HepG2 (cell line): ENCODE measurements at regions not wholly inside any gene's neighbourhood (a gene's known extent, or its start where the extent isn't known, plus 50 kb on each side); places are given as distances from the start of the nearest gene placed in this dataset.

Experiments
- ATAC-seq: fragments of 200-7000 bp; cut with Tn5 transposase; 3 replicates; pipeline ENCODE4 v1.9.1; 2020; ENCODE audit warnings: mild to moderate bottlenecking, moderate library complexity
- BruUV-seq: library from RNA; stranded (reverse); fragments of 400-500 nt; replicated peaks from 2 replicates; lab custom pipeline; 2021; lab: Mats Ljungman, UMichigan
- CTCF ChIA-PET: fragments of 300-600 bp; formaldehyde crosslinking; extraction: SDS; loops from one replicate; lab custom pipeline; 2021; ENCODE audit warnings: low total read pairs, inconsistent platforms, low intra/inter-chr PET ratio; lab: Yijun Ruan, JAX
- POLR2A ChIA-PET: fragments of 350-600 bp; sonication (Branson Sonifier 250); formaldehyde crosslinking; loops from one replicate; lab custom pipeline; 2020; ENCODE audit warnings: antibody characterized with exemption, inconsistent platforms; lab: Yijun Ruan, JAX
- DNase-seq: peaks from one replicate; pipeline ENCODE4 v3.0.0-alpha.2; 2015; ENCODE audit warnings: low spot score
- FAIRE-seq: peaks from 3 replicates; lab custom pipeline; 2011; peaks lifted over from hg19 to GRCh38; lab: Jason Lieb, UNC
- H2AFZ ChIP-seq: one replicate; pipeline ENCODE4 v1.6.1; 2011; ENCODE audit warnings: low read length, inconsistent platforms
- H3K27ac ChIP-seq: fragments of 300-600 bp; 3 replicates; pipeline ENCODE4 v1.8.0; 2011; ENCODE audit warnings: mixed run types, mild to moderate bottlenecking, mixed read lengths, low read length, inconsistent platforms; ENCODE audit not compliant: insufficient read depth; ENCODE audit errors: extremely low read length
- H3K27me3 ChIP-seq, 2 experiments: fragments of 200-600 bp in 1 of 2; 2 replicates in 1 of 2; 3 replicates in 1 of 2; pipeline versions ENCODE4 v1.6.0 to v1.8.0; 2011; ENCODE audit warnings: low read length in 2 of 2, mild to moderate bottlenecking in 2 of 2, moderate library complexity in 2 of 2, inconsistent platforms in 1 of 2; ENCODE audit not compliant: insufficient read depth in 2 of 2, control insufficient read depth in 1 of 2
- H3K36me3 ChIP-seq, 2 experiments: fragments of 200-600 bp in 1 of 2; replicated peaks in 1 of 2; 2 replicates in 1 of 2; 3 replicates in 1 of 2; pipeline versions ENCODE4 v1.5.1 to v1.8.0; 2011; ENCODE audit warnings: low read length in 2 of 2, inconsistent platforms in 1 of 2; ENCODE audit not compliant: insufficient read depth in 2 of 2, control insufficient read depth in 1 of 2
- H3K4me1 ChIP-seq: 2 replicates; pipeline ENCODE4 v1.5.1; 2012; ENCODE audit warnings: low read length, inconsistent platforms; ENCODE audit not compliant: insufficient read depth
- H3K4me2 ChIP-seq: 2 replicates; pipeline ENCODE4 v1.6.0; 2011; ENCODE audit warnings: low read depth, low read length, inconsistent platforms
- H3K4me3 ChIP-seq, 3 experiments: fragments of 200-600 bp in 1 of 3; sonication (generic), shearing (Covaris generic) in 1 of 3; replicated peaks in 1 of 3; 2 replicates each; pipeline ENCODE4 v1.5.1; 2011 to 2016; ENCODE audit warnings: low read length in 3 of 3, inconsistent platforms in 2 of 3, low read depth in 2 of 3, mild to moderate bottlenecking in 2 of 3, control low read depth in 1 of 3, mixed read lengths in 1 of 3; ENCODE audit not compliant: insufficient read depth in 1 of 3
- H3K79me2 ChIP-seq: one replicate; pipeline ENCODE4 v1.6.1; 2011; ENCODE audit warnings: low read length, inconsistent platforms; ENCODE audit not compliant: insufficient read depth
- H3K9ac ChIP-seq: 2 replicates; pipeline ENCODE4 v1.6.0; 2011; ENCODE audit warnings: mild to moderate bottlenecking, low read depth, low read length, inconsistent platforms; ENCODE audit not compliant: insufficient read depth
- H3K9me3 ChIP-seq: 2 replicates; pipeline ENCODE4 v1.5.1; 2012; ENCODE audit warnings: mild to moderate bottlenecking, low read length
- H4K20me1 ChIP-seq: 2 replicates; pipeline ENCODE4 v1.6.0; 2011; ENCODE audit warnings: inconsistent platforms, mild to moderate bottlenecking, low read length, moderate library complexity; ENCODE audit not compliant: insufficient read depth
- AKNA ChIP-seq: sonication (generic); formaldehyde crosslinking; IDR thresholded peaks from 2 replicates; pipeline ENCODE4 v1.4.0; 2020; ENCODE audit warnings: missing genetic modification reagents, borderline replicate concordance
- FOXK1 ChIP-seq: sonication (generic); formaldehyde crosslinking; IDR thresholded peaks from 2 replicates; pipeline ENCODE4 v1.4.0; 2020; ENCODE audit warnings: low read depth, missing genetic modification reagents, borderline replicate concordance
- KDM5B ChIP-seq: sonication (generic); formaldehyde crosslinking; IDR thresholded peaks from 2 replicates; pipeline ENCODE4 v1.4.0; 2020; ENCODE audit warnings: missing genetic modification reagents, mild to moderate bottlenecking, borderline replicate concordance
- KMT2B ChIP-seq: IDR thresholded peaks from 2 replicates; pipeline ENCODE4 v1.6.1; 2016; ENCODE audit warnings: missing genetic modification reagents, missing compliant biosample characterization
- MAZ ChIP-seq, 2 experiments: sonication (generic) in 1 of 2; formaldehyde crosslinking in 1 of 2; IDR thresholded peaks; 2 replicates each; pipeline versions ENCODE4 v1.5.0 to v1.6.1; 2012 to 2020; ENCODE audit warnings: low read depth in 2 of 2, mild to moderate bottlenecking in 2 of 2, borderline replicate concordance in 1 of 2, improper control_type of control experiment in 1 of 2, low read length in 1 of 2, missing genetic modification reagents in 1 of 2, moderate library complexity in 1 of 2
- POLR2A ChIP-seq, 2 experiments: IDR thresholded peaks; 2 replicates each; pipeline ENCODE4 v1.6.1; 2011; ENCODE audit warnings: low read depth in 2 of 2, low read length in 2 of 2, mild to moderate bottlenecking in 1 of 2, moderate library complexity in 1 of 2; ENCODE audit not compliant: insufficient read depth in 1 of 2
- TOE1 ChIP-seq: sonication (generic); formaldehyde crosslinking; IDR thresholded peaks from 2 replicates; pipeline ENCODE4 v1.4.0; 2020; ENCODE audit warnings: mild to moderate bottlenecking, missing genetic modification reagents
- ZBTB44 ChIP-seq: sonication (generic); formaldehyde crosslinking; IDR thresholded peaks from 2 replicates; pipeline ENCODE4 v1.4.0; 2020; ENCODE audit warnings: missing genetic modification reagents
- ZIK1 ChIP-seq: sonication (generic); formaldehyde crosslinking; IDR thresholded peaks from 2 replicates; pipeline ENCODE4 v1.5.0; 2020; ENCODE audit warnings: mild to moderate bottlenecking, low read depth, missing genetic modification reagents, borderline replicate concordance
- ZNF543 ChIP-seq: sonication (generic); formaldehyde crosslinking; IDR thresholded peaks from 2 replicates; pipeline ENCODE4 v1.4.0; 2020; ENCODE audit warnings: mild to moderate bottlenecking, missing genetic modification reagents
- ZNF562 ChIP-seq: sonication (generic); formaldehyde crosslinking; IDR thresholded peaks from 2 replicates; pipeline ENCODE4 v1.8.0; 2022; ENCODE audit warnings: missing genetic modification reagents, borderline replicate concordance
- ZNF614 ChIP-seq: IDR thresholded peaks from 2 replicates; pipeline ENCODE4 v1.6.1; 2018; ENCODE audit warnings: missing biosample characterization, missing genetic modification reagents, inconsistent platforms, borderline replicate concordance
- ZNF768 ChIP-seq: sonication (generic); formaldehyde crosslinking; IDR thresholded peaks from 2 replicates; pipeline ENCODE4 v1.4.0; 2020; ENCODE audit warnings: missing genetic modification reagents
- WGBS: methylation state at CpG from one replicate; pipeline ENCODE4 v1.1.6; 2017; ENCODE audit warnings: low lambda C conversion rate; 5-methylcytosine and 5-hydroxymethylcytosine counted together
- in situ Hi-C: cut with HindIII; loops from 2 replicates; pipeline ENCODE4 v1.10.0; 2017; ENCODE audit warnings: low pct_unique_long_range_greater_than_20kb; ENCODE audit not compliant: extremely low pct_ligation_motif_present
- intact Hi-C: fragments of 100-400 bp; cut with micrococcal nuclease; formaldehyde crosslinking; loops from one replicate; pipeline ENCODE4 v1.10.0; 2022; ENCODE audit not compliant: unreplicated experiment

- Histone ChIP-seq H4K20me1 (no peaks in the 10 kb centered on the region), H3K9ac (no peak overlapping the region), H3K27me3 (no peaks in the 10 kb centered on the region), H3K36me3 (no peaks in the 10 kb centered on the region), H3K4me3 (no peak overlapping the region), H3K4me1 (no peaks in the 10 kb centered on the region), H3K9me3 (no peaks in the 10 kb centered on the region), H3K4me2 (no peak overlapping the region), H3K27ac (no peak overlapping the region), H2AFZ (no peak overlapping the region), H3K79me2 (no peaks in the 10 kb centered on the region)
- no peak for FAIRE-seq
- DNase-seq = no peak
- POLR2A ChIA-PET = no interaction called here
- in situ Hi-C loops (no loop called here), intact Hi-C loops (no loop called here)
- WGBS = 0% methylated on average over 2 of the region's 2 CpGs
- CTCF ChIA-PET = no interaction called here
- TF ChIP-seq KDM5B (CRISPR knock-in tag) = no peak
- no peak for TF ChIP-seq ZIK1
- no peak for TF ChIP-seq TOE1 (CRISPR knock-in tag)
- no peak for TF ChIP-seq AKNA
- no TSS peak for BruUV-seq
- no peak for ATAC-seq
Observed at GRCh38 chr4:35771571-35771970, 472.7 kb downstream of the ARAP2 start.

- TF ChIP-seq ZNF614 (CRISPR knock-in tag) (no peak), ZNF562 (CRISPR knock-in tag) (no peak), POLR2A (IDR thresholded peaks at IDR 0.05; ENCODE audit: insufficient read depth in 1 of 2, low read depth in 2 of 2, low read length in 2 of 2) (no peak), ZBTB44 (no peak), ZNF543 (CRISPR knock-in tag) (no peak), ZNF768 (CRISPR knock-in tag) (no peak), MAZ (IDR thresholded peaks at IDR 0.05; ENCODE audit: borderline replicate concordance, low read depth, low read length) (no peak), MAZ (CRISPR knock-in tag; IDR thresholded peaks at IDR 0.05; ENCODE audit: low read depth) (no peak), FOXK1 (CRISPR knock-in tag) (no peak), KMT2B (CRISPR knock-in tag) (no peak)
- 36% methylated on average over 2 of the region's 2 CpGs for WGBS
Observed at GRCh38 chr4:35772291-35772690, 472.0 kb downstream of the ARAP2 start.

More at GRCh38 chr4:35772291-35772690, 472.0 kb downstream of the ARAP2 start:
- H3K27me3 ChIP-seq = no peaks in the 10 kb centered on the region
- no peaks in the 10 kb centered on the region for H3K36me3 ChIP-seq
- no peak for ATAC-seq
- no peak overlapping the region for H2AFZ ChIP-seq
- no peaks in the 10 kb centered on the region for H3K4me1 ChIP-seq
- in situ Hi-C loops = no loop called here
- ChIA-PET POLR2A (no interaction called here), CTCF (no interaction called here)
- H3K79me2 ChIP-seq = no peaks in the 10 kb centered on the region
- no peak overlapping the region for H3K4me2 ChIP-seq
- no peak overlapping the region for H3K27ac ChIP-seq
- H3K9ac ChIP-seq = no peak overlapping the region
- H3K9me3 ChIP-seq = no peaks in the 10 kb centered on the region
- BruUV-seq = no TSS peak
- intact Hi-C loops = no loop called here
- H4K20me1 ChIP-seq = no peaks in the 10 kb centered on the region
- no peak for DNase-seq
- no peak overlapping the region for H3K4me3 ChIP-seq
- no peak for FAIRE-seq
